ENCODE measurements at regions not wholly inside any gene's neighbourhood (a gene's known extent, or its start where the extent isn't known, plus 50 kb on each side); places are given as distances from the start of the nearest gene placed in this dataset.
A peak's percentile ranks its signal among the peaks of the same experiment; 100 is the strongest.

DNA sequence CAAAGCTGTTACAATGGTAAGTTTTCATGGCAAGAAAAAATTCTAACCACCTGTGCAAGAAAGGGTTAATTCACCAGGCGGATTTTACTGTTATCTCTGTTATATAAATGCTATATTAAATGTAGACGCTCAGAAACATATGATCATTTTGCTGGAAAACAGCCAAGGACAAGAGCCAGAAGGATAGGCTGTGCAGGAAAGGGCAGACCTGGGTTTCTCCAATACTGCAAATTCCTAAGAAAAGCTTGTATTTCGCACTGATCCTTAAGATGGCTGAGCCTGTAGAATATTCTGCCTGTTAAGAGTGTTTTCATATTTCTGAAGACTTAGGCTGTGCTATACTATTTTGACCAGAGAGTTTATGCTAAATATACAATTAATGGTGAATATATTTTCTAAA is 564.1 kb upstream of the KCND2 start:
- TF ChIP-seq, protein P1, sequence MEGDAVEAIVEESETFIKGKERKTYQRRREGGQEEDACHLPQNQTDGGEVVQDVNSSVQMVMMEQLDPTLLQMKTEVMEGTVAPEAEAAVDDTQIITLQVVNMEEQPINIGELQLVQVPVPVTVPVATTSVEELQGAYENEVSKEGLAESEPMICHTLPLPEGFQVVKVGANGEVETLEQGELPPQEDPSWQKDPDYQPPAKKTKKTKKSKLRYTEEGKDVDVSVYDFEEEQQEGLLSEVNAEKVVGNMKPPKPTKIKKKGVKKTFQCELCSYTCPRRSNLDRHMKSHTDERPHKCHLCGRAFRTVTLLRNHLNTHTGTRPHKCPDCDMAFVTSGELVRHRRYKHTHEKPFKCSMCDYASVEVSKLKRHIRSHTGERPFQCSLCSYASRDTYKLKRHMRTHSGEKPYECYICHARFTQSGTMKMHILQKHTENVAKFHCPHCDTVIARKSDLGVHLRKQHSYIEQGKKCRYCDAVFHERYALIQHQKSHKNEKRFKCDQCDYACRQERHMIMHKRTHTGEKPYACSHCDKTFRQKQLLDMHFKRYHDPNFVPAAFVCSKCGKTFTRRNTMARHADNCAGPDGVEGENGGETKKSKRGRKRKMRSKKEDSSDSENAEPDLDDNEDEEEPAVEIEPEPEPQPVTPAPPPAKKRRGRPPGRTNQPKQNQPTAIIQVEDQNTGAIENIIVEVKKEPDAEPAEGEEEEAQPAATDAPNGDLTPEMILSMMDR (IDR thresholded peaks at IDR 0.05; ENCODE audit: low read depth, low read length): no peak
- no peak for TF ChIP-seq EZH2phosphoT487 (IDR thresholded peaks at IDR 0.05; ENCODE audit: low read depth)
- Histone ChIP-seq H3K27me3 (ENCODE audit: low read depth, low read length) (no peaks in the 10 kb centered on the region), H3K36me3 (replicated peaks; ENCODE audit: low read depth, low read length) (no peaks in the 10 kb centered on the region), H3K9ac (ENCODE audit: low read length) (no peak overlapping the region), H3K9me3 (ENCODE audit: insufficient read depth, low read length) (no peaks in the 10 kb centered on the region), H3K4me3 (ENCODE audit: low read length) (no peak overlapping the region), H3K4me1 (ENCODE audit: low read length) (peaks cover 29% of the 10 kb centered on the region), H4K20me1 (ENCODE audit: insufficient read depth, low read length) (no peaks in the 10 kb centered on the region), H3K79me2 (ENCODE audit: low read length) (no peaks in the 10 kb centered on the region), H3K27ac (ENCODE audit: low read length) (no peak overlapping the region), H3K4me2 (ENCODE audit: low read length) (no peak overlapping the region), H2AFZ (ENCODE audit: low read depth, low read length) (no peak overlapping the region)

DNA sequence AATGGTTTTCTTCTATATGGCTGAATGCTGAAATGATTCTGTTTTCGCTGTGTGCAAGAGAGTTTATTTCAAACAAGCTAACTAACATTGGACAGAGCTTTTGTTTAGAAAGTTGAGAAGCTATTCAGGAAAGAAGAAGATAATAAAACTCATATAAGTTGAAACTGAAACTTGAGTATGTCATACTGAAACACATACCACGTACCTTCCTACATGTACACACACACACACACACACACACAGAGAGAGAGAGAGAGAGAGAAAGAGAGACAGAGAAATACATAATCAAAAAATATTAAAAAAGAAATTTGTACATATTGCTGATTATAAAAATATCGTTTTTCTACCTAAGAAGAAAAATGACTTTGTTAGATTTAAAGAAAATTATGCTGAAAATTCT is 561.9 kb upstream of the KCND2 start:
- H4K20me1 ChIP-seq (ENCODE audit: insufficient read depth, low read length): no peaks in the 10 kb centered on the region
- no peaks in the 10 kb centered on the region for H3K9me3 ChIP-seq (ENCODE audit: insufficient read depth, low read length)
- H3K36me3 ChIP-seq (replicated peaks; ENCODE audit: low read depth, low read length): no peaks in the 10 kb centered on the region
- peak overlapping the region; percentile 21; the same call in 1 of the 2 replicates for H3K4me3 ChIP-seq (ENCODE audit: low read length)
- no peak overlapping the region for H2AFZ ChIP-seq (ENCODE audit: low read depth, low read length)
- H3K9ac ChIP-seq (ENCODE audit: low read length): no peak overlapping the region
- H3K4me1 ChIP-seq (ENCODE audit: low read length): peaks cover 21% of the 10 kb centered on the region
- no peak overlapping the region for H3K27ac ChIP-seq (ENCODE audit: low read length)
- TF ChIP-seq, protein P1 (IDR thresholded peaks at IDR 0.05; ENCODE audit: low read depth, low read length): no peak
- no peak for TF ChIP-seq EZH2phosphoT487 (IDR thresholded peaks at IDR 0.05; ENCODE audit: low read depth)
- no peaks in the 10 kb centered on the region for H3K79me2 ChIP-seq (ENCODE audit: low read length)
- H3K4me2 ChIP-seq (ENCODE audit: low read length): peak overlapping the region; percentile 39
- no peaks in the 10 kb centered on the region for H3K27me3 ChIP-seq (ENCODE audit: low read depth, low read length)

DNA sequence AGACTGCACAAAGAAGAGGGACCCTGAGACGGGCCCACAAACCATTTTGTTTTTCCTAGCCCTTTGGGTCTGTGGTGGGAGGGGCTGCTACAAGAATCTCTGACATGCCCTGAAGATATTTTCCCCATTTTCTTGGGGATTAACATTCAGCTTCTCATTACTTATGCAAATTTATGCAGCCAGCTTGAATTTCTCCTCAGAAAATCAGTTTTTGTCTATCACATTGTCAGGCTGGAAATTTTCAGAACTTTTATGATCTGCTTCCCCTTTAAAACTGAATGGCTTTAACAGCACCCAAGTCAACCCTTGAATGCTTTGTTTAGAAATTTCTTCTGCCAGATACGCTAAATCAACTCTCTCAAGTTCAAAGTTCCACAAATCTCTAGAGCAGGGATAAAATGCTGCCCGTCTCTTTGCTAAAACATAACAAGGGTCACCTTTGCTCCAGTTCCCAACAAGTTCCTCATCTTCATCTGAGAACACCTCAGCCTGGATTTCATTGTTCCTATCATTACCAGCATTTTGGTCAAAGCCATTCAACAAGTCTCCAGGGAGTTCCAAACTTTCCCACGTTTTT is 560.0 kb upstream of the KCND2 start:
- no peaks in the 10 kb centered on the region for H4K20me1 ChIP-seq (ENCODE audit: insufficient read depth, low read length)
- no peaks in the 10 kb centered on the region for H3K36me3 ChIP-seq (replicated peaks; ENCODE audit: low read depth, low read length)
- no peak overlapping the region for H3K27ac ChIP-seq (ENCODE audit: low read length)
- no peak overlapping the region for H3K4me2 ChIP-seq (ENCODE audit: low read length)
- no peaks in the 10 kb centered on the region for H3K27me3 ChIP-seq (ENCODE audit: low read depth, low read length)
- no peak overlapping the region for H3K4me3 ChIP-seq (ENCODE audit: low read length)
- H3K9me3 ChIP-seq (ENCODE audit: insufficient read depth, low read length): no peaks in the 10 kb centered on the region
- peaks cover 16% of the 10 kb centered on the region for H3K4me1 ChIP-seq (ENCODE audit: low read length)
- no peak overlapping the region for H3K9ac ChIP-seq (ENCODE audit: low read length)
- no peak overlapping the region for H2AFZ ChIP-seq (ENCODE audit: low read depth, low read length)
- H3K79me2 ChIP-seq (ENCODE audit: low read length): no peaks in the 10 kb centered on the region
- no peak for TF ChIP-seq EZH2phosphoT487 (IDR thresholded peaks at IDR 0.05; ENCODE audit: low read depth)
- TF ChIP-seq, protein P1 (IDR thresholded peaks at IDR 0.05; ENCODE audit: low read depth, low read length): no peak

DNA sequence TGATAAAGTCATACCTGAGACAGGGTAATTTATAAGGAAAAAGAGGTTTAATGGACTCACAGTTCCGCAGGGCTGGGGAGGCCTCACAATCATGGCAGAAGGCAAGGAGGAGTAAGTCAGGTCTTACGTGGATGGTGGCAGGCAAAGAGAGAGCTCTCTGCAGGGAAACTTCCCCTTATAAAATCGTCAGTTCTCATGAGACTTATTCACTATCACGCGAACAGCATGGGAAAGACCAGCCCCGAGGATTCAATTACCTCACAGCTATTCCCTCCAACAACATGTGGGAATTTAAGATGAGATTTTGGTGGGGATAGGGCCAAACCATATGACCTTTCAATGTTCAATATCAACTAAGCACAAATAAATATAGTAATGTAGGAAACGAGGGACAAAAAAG is 559.4 kb upstream of the KCND2 start:
- Histone ChIP-seq H3K4me3 (ENCODE audit: low read length) (no peak overlapping the region), H2AFZ (ENCODE audit: low read depth, low read length) (no peak overlapping the region), H3K9ac (ENCODE audit: low read length) (no peak overlapping the region), H4K20me1 (ENCODE audit: insufficient read depth, low read length) (no peaks in the 10 kb centered on the region), H3K36me3 (replicated peaks; ENCODE audit: low read depth, low read length) (no peaks in the 10 kb centered on the region), H3K27me3 (ENCODE audit: low read depth, low read length) (no peaks in the 10 kb centered on the region), H3K4me2 (ENCODE audit: low read length) (no peak overlapping the region), H3K9me3 (ENCODE audit: insufficient read depth, low read length) (no peaks in the 10 kb centered on the region), H3K27ac (ENCODE audit: low read length) (no peak overlapping the region), H3K79me2 (ENCODE audit: low read length) (no peaks in the 10 kb centered on the region), H3K4me1 (ENCODE audit: low read length) (peaks cover 16% of the 10 kb centered on the region)
- TF ChIP-seq EZH2phosphoT487 (IDR thresholded peaks at IDR 0.05; ENCODE audit: low read depth): no peak
- TF ChIP-seq, protein P1 (IDR thresholded peaks at IDR 0.05; ENCODE audit: low read depth, low read length): no peak

All from OCI-LY3 (cell line).